GM21576 (cell line): ENCODE measurements at regions not wholly inside any gene's neighbourhood (a gene's known extent, or its start where the extent isn't known, plus 50 kb on each side); places are given as distances from the start of the nearest gene placed in this dataset.

Experiments used
- ATAC-seq: cut with Tn5 transposase; IDR thresholded peaks from one replicate; pipeline ENCODE4 v1.9.1; 2021; ENCODE audit warnings: mild to moderate bottlenecking, moderate library complexity; ENCODE audit not compliant: unreplicated experiment

- ATAC-seq = no peak
Observed at GRCh38 chr10:81008726-81009125, 471.0 kb downstream of the SH2D4B start.

- no peak for ATAC-seq
Observed at GRCh38 chr10:81009296-81009695, 471.6 kb downstream of the SH2D4B start.

- ATAC-seq = no peak
Observed at GRCh38 chr10:81013771-81014170, 476.1 kb downstream of the SH2D4B start.

DNA sequence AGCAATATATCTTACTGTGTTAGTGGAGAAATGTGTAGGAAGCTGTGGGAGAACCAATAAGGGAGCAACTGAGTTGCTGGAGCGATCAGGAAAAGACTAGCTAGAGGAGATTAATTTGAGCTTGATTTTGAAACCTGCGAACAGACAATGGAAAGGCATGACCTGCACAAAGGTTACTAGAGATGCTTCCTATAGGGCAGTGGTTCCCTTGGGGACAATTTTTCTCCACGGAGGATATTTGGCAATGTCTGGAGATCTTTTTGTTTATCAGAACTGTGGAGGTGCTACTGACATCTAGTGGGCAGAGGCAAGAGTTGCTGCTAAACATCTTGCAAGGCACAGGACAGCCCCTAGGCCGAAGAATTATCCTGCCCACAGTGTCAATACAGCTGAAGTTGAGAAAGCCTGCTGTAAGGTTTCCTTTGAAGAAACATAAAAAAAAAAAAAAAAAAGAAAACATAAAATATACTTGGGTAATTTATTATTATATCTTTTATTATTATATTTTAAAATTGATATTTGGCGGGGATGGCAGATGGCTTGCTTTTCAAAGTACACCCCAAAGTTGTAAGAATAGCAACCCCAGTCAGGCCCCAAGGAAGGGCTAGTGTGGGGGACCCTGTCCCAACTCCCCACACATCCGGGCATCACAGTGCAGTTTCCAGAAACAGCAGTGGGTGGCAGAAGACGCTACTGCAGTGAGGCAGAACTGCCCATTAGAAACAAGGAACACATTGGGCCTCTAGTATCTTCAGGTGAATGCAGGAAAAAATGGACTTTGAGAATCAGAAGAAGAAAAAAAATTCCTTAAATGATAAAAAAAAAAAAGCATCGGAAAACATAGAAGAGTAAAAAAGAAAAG lies 481.6 kb downstream of the SH2D4B start:
- ATAC-seq = peak; percentile 86

- ATAC-seq = peak; percentile 29
Observed at GRCh38 chr10:81021428-81022129, 483.9 kb downstream of the SH2D4B start.

- no peak for ATAC-seq
Observed at GRCh38 chr10:81026591-81026990, 488.9 kb downstream of the SH2D4B start.

GRCh38 chr10:81027223-81027622 lies 489.5 kb downstream of the SH2D4B start:
- ATAC-seq = no peak

DNA sequence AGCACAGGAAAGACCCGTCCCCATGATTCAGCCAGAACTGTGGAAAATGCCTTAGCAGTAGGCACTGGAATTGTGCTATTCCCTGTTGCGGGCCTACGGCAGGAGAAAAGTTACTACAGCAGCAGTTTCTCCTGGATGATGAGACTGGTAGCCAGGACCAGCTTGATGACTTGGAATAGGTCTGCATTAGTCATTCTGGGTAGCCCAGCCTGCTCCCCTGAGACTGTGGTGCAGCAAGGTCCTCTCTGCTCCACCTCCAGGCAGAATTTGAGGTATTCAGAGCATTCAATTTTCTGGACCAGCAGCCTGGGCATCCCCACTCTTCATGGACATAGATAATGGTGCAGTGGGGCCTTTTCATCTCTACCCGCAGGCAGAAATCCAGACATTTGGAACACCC lies 490.0 kb downstream of the SH2D4B start:
- ATAC-seq = no peak

DNA sequence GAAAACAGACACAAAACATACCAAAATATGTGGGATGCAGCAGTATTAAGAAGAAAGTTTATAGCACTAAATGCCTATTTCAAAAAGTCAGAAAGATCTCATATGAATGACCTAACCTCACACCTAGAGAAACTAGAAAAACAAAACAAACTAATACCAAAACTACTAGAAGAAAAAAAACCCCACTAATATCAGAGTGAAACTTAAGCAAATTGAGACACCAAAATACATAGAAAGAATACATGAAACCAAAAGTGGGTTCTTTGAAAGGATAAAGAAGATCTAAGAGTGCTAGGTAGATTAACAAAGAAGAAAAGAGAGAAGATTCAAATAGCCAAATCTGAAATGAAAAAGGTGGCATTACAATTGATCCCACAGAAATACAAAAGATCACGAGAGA lies 494.1 kb downstream of the SH2D4B start:
- ATAC-seq = peak; percentile 80

GRCh38 chr10:81034383-81034782 lies 496.7 kb downstream of the SH2D4B start:
- ATAC-seq = no peak

DNA sequence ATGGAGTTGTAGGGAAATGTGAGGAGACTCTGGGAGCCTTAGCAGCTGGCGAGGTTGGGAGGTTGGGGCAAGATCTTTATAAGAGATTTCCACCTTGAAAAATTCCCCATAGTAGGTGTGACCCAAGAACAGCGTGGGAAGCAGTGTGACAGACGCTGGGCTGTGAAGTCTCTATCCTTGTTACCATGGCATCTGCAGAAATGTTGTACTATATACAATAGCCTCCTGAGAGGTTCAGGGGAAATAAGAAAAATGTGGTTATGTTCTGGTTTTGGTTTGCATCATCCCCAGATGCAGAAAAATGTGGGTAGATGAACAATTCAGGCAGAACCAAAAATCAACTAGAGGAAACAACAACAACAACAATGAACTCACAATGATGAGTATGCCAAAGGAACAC lies 498.6 kb downstream of the SH2D4B start:
- peak; percentile 89 for ATAC-seq

- ATAC-seq = no peak
Observed at GRCh38 chr10:81040031-81040430, 502.3 kb downstream of the SH2D4B start.

- no peak for ATAC-seq
Observed at GRCh38 chr10:81040940-81041339, 503.2 kb downstream of the SH2D4B start.

DNA sequence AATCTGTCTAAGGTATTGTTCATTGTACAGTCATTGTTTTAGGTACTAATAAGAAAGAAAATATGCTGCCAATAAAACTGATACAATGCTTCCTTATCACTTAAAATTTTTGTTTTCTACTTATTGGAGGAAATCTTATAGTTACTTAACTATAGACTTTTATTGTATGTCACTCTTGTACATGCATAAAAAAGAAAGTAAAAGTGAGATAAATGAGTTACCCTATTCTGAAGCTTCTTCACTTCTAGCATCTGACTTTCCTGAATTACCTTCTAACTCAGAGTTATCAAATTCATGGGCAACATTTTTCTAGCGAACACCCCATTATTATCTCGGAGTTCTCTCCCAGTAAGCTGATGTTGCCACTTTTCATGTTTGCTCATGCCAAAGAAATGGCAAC lies 504.9 kb downstream of the SH2D4B start:
- no peak for ATAC-seq

DNA sequence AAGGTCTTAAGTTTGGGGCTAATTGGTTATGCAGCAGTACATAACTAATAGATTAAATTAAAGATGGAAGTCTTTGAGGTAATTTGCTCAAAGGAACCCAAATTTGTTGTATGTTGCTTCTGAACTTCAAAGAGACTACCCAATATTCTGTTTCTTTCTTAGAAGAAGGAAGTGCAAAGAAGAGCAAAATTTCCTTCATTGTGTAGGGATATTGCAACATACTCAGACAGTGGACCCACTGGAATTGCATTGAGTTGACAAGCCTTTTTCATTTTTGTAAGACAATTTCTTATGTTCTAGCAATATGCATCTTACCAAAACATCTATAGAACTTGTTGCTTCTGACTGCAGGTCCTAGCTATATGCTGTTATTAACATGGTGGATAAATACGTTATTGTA lies 527.8 kb downstream of the SH2D4B start:
- ATAC-seq = no peak

DNA sequence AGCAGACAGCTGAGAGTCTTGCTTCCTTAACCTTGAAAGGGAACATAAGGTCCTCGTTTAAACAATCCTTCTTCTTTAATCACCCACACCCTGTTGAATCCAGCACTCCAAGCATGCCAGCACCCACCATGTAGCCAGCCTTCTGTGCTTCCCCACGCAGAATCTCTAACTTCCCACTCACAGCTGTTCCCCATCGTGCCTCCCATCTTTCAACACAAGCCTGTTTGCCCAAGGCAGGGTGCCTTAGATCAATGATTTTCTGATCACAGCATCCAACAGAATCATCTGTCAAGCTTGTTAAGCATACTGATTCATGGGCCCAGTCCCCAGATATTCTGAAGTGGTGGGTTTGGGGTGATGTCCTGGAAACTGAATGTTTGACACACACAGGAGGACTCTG lies 530.8 kb downstream of the SH2D4B start:
- no peak for ATAC-seq

DNA sequence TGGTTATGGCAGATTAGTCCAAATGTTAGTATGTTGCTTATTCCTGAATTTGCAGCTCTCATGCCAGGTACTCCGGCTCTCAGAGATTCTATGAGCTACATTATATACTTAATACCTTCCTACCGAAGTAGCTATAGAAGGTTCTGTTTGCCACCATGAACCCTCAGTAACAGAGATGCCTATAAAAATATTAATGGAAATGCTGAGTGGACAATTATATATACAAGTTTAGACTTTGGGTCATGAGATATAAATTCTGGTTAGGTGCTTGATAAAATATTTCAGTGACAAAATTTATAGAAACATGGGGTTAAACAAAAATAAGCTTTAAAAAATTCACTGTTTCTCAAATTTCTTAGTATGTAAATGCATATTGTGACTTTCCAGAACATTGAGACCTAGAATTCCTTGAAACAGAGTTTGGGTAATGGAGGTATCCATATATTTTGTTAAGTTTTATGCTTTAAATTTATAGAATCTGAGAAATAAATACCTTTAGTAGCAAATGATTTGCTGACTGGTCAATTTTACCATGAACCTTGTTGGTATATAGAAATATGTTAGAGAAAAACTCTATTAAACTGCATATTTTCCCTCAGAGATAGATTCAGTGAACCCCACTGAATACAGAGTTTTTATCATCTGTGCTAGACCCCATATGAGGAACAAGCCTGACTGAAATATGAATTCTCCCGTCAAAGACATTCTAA lies 533.5 kb downstream of the SH2D4B start:
- no peak for ATAC-seq

GRCh38 chr10:81073155-81073554 lies 535.5 kb downstream of the SH2D4B start:
- no peak for ATAC-seq

DNA sequence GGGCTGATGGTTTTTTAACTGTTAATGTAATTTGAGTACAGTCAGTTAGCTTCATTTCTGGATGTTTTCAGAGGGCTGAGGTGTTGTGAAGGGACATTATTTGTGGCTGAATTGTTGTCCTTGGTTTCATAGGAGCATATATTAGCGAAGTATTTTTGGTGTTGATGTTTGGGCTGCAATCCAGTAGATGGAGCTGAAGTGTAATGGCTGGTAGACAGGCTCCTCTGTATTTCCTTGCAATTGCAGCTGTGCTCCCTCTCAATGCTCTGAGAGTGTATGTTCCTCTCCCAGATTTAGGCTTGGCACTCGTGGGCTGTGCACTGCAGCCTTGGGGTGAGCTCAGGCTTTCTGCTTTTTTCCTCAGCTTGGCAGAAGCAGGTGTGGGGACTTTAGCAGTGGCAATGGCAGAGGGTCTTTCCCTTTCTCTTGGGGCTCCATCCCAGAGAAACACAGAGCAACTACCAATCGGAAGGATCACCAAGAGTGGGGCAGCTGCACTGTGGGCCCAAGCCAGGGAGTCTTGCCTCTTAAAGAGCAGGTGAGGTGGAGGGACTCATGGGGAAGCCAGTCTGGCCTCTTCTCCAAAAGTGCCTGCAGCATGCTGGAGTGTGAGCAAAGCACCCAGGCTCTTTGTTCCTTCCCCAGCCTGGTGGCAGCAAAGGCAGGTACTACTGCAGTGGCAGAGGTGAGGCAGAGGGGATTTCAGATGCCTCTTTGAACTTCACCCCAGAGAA lies 544.4 kb downstream of the SH2D4B start:
- ATAC-seq = no peak

- no peak for ATAC-seq
Observed at GRCh38 chr10:81082621-81083376, 545.1 kb downstream of the SH2D4B start.
